ENCODE measurements at regions not wholly inside any gene's neighbourhood (a gene's known extent, or its start where the extent isn't known, plus 50 kb on each side); places are given as distances from the start of the nearest gene placed in this dataset.

GRCh38 chr22:47734511-47734910, 972.1 kb downstream of the TBC1D22A start:
- TF ChIP-seq POLR2A (IDR thresholded peaks at IDR 0.05; ENCODE audit: extremely low read depth, insufficient read length), result no peak
- no peak for TF ChIP-seq MYC (IDR thresholded peaks at IDR 0.05; ENCODE audit: low read depth, low read length)
- TF ChIP-seq, protein P1, sequence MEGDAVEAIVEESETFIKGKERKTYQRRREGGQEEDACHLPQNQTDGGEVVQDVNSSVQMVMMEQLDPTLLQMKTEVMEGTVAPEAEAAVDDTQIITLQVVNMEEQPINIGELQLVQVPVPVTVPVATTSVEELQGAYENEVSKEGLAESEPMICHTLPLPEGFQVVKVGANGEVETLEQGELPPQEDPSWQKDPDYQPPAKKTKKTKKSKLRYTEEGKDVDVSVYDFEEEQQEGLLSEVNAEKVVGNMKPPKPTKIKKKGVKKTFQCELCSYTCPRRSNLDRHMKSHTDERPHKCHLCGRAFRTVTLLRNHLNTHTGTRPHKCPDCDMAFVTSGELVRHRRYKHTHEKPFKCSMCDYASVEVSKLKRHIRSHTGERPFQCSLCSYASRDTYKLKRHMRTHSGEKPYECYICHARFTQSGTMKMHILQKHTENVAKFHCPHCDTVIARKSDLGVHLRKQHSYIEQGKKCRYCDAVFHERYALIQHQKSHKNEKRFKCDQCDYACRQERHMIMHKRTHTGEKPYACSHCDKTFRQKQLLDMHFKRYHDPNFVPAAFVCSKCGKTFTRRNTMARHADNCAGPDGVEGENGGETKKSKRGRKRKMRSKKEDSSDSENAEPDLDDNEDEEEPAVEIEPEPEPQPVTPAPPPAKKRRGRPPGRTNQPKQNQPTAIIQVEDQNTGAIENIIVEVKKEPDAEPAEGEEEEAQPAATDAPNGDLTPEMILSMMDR (IDR thresholded peaks at IDR 0.05; ENCODE audit: low read depth, low read length), result no peak

Measured in NB4 (cell line).